Erythroblast (primary cell): ENCODE measurements at regions not wholly inside any gene's neighbourhood (a gene's known extent, or its start where the extent isn't known, plus 50 kb on each side); places are given as distances from the start of the nearest gene placed in this dataset.

Experiments used
- GATA1 ChIP-seq: IDR thresholded peaks from 2 replicates; pipeline ENCODE4 v1.6.1; 2011; ENCODE audit warnings: low read depth, mild to moderate bottlenecking, control low read depth, low read length, moderate library complexity
- POLR2A ChIP-seq: IDR thresholded peaks from 2 replicates; pipeline ENCODE4 v1.6.1; 2011; ENCODE audit warnings: mild to moderate bottlenecking, low read length

GRCh38 chr13:109577191-109577700 is 209.1 kb downstream of the IRS2 start:
- no peak for TF ChIP-seq POLR2A
- TF ChIP-seq GATA1, result no peak
